Adrenal gland (tissue), 9 donors: ENCODE measurements at regions not wholly inside any gene's neighbourhood (a gene's known extent, or its start where the extent isn't known, plus 50 kb on each side); places are given as distances from the start of the nearest gene placed in this dataset.
"Not testable (repeated sequence)": the region's sequence is repeated elsewhere in the genome, so short reads cannot be mapped to it uniquely, and the experiment has no call there.

Experiments used
- DNase-seq, 7 donors: peaks; one replicate each; pipeline ENCODE4 v3.0.0-alpha.2; 2019 to 2020
- H3K27ac ChIP-seq, 5 donors: fragments of 200-600 bp; sonication (generic) in 4 of 5; 1 replicate in 3 of 5; 2 replicates in 2 of 5; pipeline versions ENCODE4 v1.5.1 to v1.8.0; 2016 to 2020; ENCODE audit warnings: mild to moderate bottlenecking in 1 of 5
- H3K27me3 ChIP-seq: fragments of 200-600 bp; 2 replicates; pipeline ENCODE4 v1.8.0; 2021
- H3K36me3 ChIP-seq, 2 donors: fragments of 200-600 bp; replicated peaks in 1 of 2; 1 replicate in 1 of 2; 2 replicates in 1 of 2; pipeline versions ENCODE4 v1.5.1 to v1.8.0; 2018 to 2022
- H3K4me1 ChIP-seq, 2 donors: fragments of 200-600 bp; replicated peaks in 1 of 2; 1 replicate in 1 of 2; 2 replicates in 1 of 2; pipeline versions ENCODE4 v1.5.1 to v1.8.0; 2018 to 2021
- H3K4me3 ChIP-seq, 4 donors: fragments of 200-600 bp; sonication (generic) in 3 of 4; one replicate each; pipeline ENCODE4 v1.5.1; 2016 to 2018
- H3K9me3 ChIP-seq, 3 donors: fragments of 200-600 bp; sonication (generic) in 1 of 3; replicated peaks in 1 of 3; 1 replicate in 2 of 3; 2 replicates in 1 of 3; pipeline versions ENCODE4 v1.5.1 to v1.8.0; 2016 to 2021
- CTCF ChIP-seq, 6 experiments: fragments of 450-650 bp in 4 of 6; fragments of 200-600 bp in 2 of 6; sonication (generic) in 1 of 6; IDR thresholded peaks; 1 replicate in 5 of 6; 2 replicates in 1 of 6; pipeline versions ENCODE4 v1.5.1 to v1.8.0; 2016 to 2021; ENCODE audit warnings: antibody characterized with exemption in 6 of 6, mild to moderate bottlenecking in 2 of 6, moderate library complexity in 1 of 6
- POLR2A ChIP-seq, 2 donors: fragments of 450-650 bp; IDR thresholded peaks; one replicate each; pipeline ENCODE4 v1.6.1; 2017; ENCODE audit warnings: antibody characterized with exemption in 2 of 2, mild to moderate bottlenecking in 2 of 2, moderate library complexity in 1 of 2
- WGBS, 4 donors: extraction: QIAGEN DNeasy Blood & Tissue Kit in 2 of 4; methylation state at CpG; one replicate each; pipeline versions ENCODE4 v1.1.5 to v1.1.7; 2013 to 2017; 5-methylcytosine and 5-hydroxymethylcytosine counted together
- intact Hi-C, 2 donors: fragments of 100-400 bp; cut with DNase I; formaldehyde crosslinking; loops; one replicate each; pipeline versions ENCODE4 v1.14.1 to v1.15.0; 2022 to 2023
- donor health status: healthy with polysubstance abuse.
- donor health status: Bipolar disorder and iron deficiency.
- donor health status: DM: yes; HTN: yes; CAD: no.
- donor health status: DM: no; HTN: no; CAD: no.
- donor health status: DM: no; HTN: no; CAD: no.

DNA sequence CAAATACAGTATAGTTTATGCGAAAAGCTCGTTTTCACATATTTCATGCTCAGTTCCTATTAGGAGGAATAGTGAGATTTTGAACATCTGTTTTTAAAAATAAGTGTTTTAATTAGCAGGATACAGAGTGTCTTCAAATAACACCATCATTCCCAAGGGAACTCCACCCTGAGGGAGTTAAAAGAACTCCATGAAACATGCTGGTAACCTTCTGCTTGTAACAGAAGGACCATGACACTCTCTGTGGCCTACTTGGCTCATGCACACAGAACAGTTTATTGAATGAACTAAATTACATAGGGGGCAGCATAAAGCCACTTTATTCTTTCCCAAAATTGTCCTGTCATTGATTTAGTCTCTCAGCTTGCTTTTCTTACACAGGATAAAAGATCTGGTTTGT, 809.5 kb upstream of the SLITRK6 start:
- Histone ChIP-seq H3K9me3 (no peaks in the 10 kb centered on the region), H3K27ac (no peak overlapping the region), H3K4me1 (no peaks in the 10 kb centered on the region), H3K4me3 (no peak overlapping the region), H3K36me3 (no peaks in the 10 kb centered on the region), H3K27me3 (no peaks in the 10 kb centered on the region)
- TF ChIP-seq POLR2A (IDR thresholded peaks at IDR 0.05), result no peak
- TF ChIP-seq CTCF (IDR thresholded peaks at IDR 0.05), result no peak
- no peak for DNase-seq
- intact Hi-C loops, result no loop called here
- 66 to 99% (median 92%) methylated on average over 2 of the region's 2 CpGs for WGBS, 4 donors

DNA sequence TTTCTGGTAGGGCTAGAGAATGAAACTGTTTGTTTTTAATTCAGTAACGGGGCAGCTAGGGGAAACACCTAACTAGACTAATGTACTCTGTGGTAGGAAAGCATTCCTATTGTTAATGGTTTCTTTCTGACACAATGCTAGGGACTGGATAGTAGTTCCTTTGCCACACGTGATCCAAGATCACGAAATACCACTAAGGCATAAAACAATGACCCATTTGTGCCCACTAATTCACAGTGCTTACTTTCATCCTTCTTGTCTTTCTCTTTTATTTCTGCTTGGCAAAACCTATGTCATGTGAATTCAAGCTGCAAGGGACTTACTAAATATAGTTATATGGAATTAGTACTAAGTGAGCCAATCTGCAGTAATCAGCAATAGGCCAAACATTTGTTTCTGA, 834.1 kb upstream of the SLITRK6 start:
- H3K27ac ChIP-seq, result no peak overlapping the region
- WGBS, 4 donors, result 72 to 76% (median 73%) methylated on average over 3 of the region's 3 CpGs
- no peak overlapping the region for H3K4me3 ChIP-seq
- intact Hi-C loops, result no loop called here
- H3K9me3 ChIP-seq, result no peaks in the 10 kb centered on the region
- H3K36me3 ChIP-seq, result no peaks in the 10 kb centered on the region
- no peak for TF ChIP-seq POLR2A (IDR thresholded peaks at IDR 0.05)
- no peak for TF ChIP-seq CTCF (IDR thresholded peaks at IDR 0.05)
- no peak for DNase-seq
- H3K4me1 ChIP-seq, result no peaks in the 10 kb centered on the region
- H3K27me3 ChIP-seq, result no peaks in the 10 kb centered on the region

GRCh38 chr13:86651171-86651570, 852.0 kb upstream of the SLITRK6 start:
- H3K4me1 ChIP-seq, H3K4me3 ChIP-seq, H3K9me3 ChIP-seq, intact Hi-C loops, H3K27ac ChIP-seq, H3K27me3 ChIP-seq, DNase-seq, H3K36me3 ChIP-seq: not testable (repeated sequence)
- WGBS, 4 donors, result 34 to 52% (median 49%) methylated on average over 2 to 5 of the region's 5 CpGs

GRCh38 chr13:86653009-86653408, 853.8 kb upstream of the SLITRK6 start:
- no peaks in the 10 kb centered on the region for H3K36me3 ChIP-seq
- no peaks in the 10 kb centered on the region for H3K9me3 ChIP-seq
- no peak overlapping the region for H3K27ac ChIP-seq
- TF ChIP-seq CTCF (IDR thresholded peaks at IDR 0.05), result no peak
- no peak for TF ChIP-seq POLR2A (IDR thresholded peaks at IDR 0.05)
- no peak for DNase-seq
- no peak overlapping the region for H3K4me3 ChIP-seq
- H3K27me3 ChIP-seq, result no peaks in the 10 kb centered on the region
- intact Hi-C loops, result no loop called here
- no peaks in the 10 kb centered on the region for H3K4me1 ChIP-seq

DNA sequence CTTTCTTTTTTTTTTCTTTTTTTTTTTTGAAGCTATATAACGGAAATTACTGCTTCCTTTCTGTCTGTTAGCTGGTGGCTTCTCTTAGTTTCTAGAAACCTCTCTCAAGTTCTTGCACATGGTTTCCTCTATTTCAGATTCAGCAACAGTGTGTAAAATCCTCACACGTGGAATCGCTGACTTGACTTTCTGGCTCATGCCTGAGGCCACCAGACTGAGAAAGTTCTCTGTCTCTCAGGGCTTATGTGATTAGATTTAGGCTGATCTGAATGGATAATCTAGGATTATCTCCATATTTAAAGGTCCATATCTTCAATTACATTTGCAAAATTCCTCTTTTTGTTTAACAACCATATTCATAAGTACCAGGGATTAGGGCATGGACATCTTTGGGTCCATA, 856.3 kb upstream of the SLITRK6 start:
- Histone ChIP-seq H3K4me1 (no peaks in the 10 kb centered on the region), H3K4me3 (no peak overlapping the region), H3K36me3 (no peaks in the 10 kb centered on the region), H3K9me3 (no peaks in the 10 kb centered on the region), H3K27ac (no peak overlapping the region), H3K27me3 (no peaks in the 10 kb centered on the region)
- 78 to 90% (median 87%) methylated on average over 3 of the region's 3 CpGs for WGBS, 4 donors
- intact Hi-C loops, result no loop called here
- TF ChIP-seq CTCF (IDR thresholded peaks at IDR 0.05), result no peak
- TF ChIP-seq POLR2A (IDR thresholded peaks at IDR 0.05), result no peak
- no peak for DNase-seq
